22Rv1 (cell line): ENCODE measurements at regions not wholly inside any gene's neighbourhood (a gene's known extent, or its start where the extent isn't known, plus 50 kb on each side); places are given as distances from the start of the nearest gene placed in this dataset.

Source experiments
- ZFX ChIP-seq: fragments of 450-650 bp; IDR thresholded peaks from 2 replicates; pipeline ENCODE4 v1.6.1; 2017; ENCODE audit warnings: antibody characterized with exemption, borderline replicate concordance
- TF ChIP-seq, protein P1 (sequence below): fragments of 450-650 bp; IDR thresholded peaks from 2 replicates; pipeline ENCODE4 v1.5.1; 2017; ENCODE audit warnings: mild to moderate bottlenecking

DNA sequence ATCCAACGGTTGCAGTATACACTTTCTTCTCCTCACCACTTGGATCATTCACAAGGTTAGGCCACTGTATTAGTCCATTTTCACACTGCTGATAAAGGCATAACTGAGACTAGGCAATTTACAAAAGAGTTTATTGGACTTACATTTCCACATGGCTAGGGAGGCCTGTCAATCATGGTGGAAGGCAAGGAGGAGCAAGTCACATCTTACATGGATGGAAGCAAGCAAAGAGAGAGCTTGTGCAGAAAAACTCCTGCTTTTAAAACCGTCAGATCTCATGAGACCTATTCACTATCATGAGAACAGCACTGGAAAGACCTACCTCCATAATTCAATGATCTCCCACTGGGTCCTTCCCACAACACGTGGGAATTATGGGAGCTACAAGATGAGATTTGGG is 81.8 kb upstream of the DAP start:
- TF ChIP-seq, protein P1, sequence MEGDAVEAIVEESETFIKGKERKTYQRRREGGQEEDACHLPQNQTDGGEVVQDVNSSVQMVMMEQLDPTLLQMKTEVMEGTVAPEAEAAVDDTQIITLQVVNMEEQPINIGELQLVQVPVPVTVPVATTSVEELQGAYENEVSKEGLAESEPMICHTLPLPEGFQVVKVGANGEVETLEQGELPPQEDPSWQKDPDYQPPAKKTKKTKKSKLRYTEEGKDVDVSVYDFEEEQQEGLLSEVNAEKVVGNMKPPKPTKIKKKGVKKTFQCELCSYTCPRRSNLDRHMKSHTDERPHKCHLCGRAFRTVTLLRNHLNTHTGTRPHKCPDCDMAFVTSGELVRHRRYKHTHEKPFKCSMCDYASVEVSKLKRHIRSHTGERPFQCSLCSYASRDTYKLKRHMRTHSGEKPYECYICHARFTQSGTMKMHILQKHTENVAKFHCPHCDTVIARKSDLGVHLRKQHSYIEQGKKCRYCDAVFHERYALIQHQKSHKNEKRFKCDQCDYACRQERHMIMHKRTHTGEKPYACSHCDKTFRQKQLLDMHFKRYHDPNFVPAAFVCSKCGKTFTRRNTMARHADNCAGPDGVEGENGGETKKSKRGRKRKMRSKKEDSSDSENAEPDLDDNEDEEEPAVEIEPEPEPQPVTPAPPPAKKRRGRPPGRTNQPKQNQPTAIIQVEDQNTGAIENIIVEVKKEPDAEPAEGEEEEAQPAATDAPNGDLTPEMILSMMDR: no peak
- TF ChIP-seq ZFX: no peak
